ENCODE measurements at regions not wholly inside any gene's neighbourhood (a gene's known extent, or its start where the extent isn't known, plus 50 kb on each side); places are given as distances from the start of the nearest gene placed in this dataset.

- TF ChIP-seq CTCF (IDR thresholded peaks at IDR 0.05): no peak
Observed at GRCh38 chr14:27686137-27686536, 1080.5 kb upstream of the FOXG1 start.

- no peak for TF ChIP-seq CTCF (IDR thresholded peaks at IDR 0.05)
Observed at GRCh38 chr14:27688841-27689444, 1077.6 kb upstream of the FOXG1 start.

GRCh38 chr14:27712364-27712763 is 1054.2 kb upstream of the FOXG1 start:
- TF ChIP-seq CTCF (IDR thresholded peaks at IDR 0.05): no peak

GRCh38 chr14:27715561-27715960 is 1051.0 kb upstream of the FOXG1 start:
- no peak for TF ChIP-seq CTCF (IDR thresholded peaks at IDR 0.05)

- no peak for TF ChIP-seq CTCF (IDR thresholded peaks at IDR 0.05)
Observed at GRCh38 chr14:27721760-27722159, 1044.8 kb upstream of the FOXG1 start.

- no peak for TF ChIP-seq CTCF (IDR thresholded peaks at IDR 0.05)
Observed at GRCh38 chr14:27725482-27725881, 1041.1 kb upstream of the FOXG1 start.

- TF ChIP-seq CTCF (IDR thresholded peaks at IDR 0.05): no peak
Observed at GRCh38 chr14:27727251-27727770, 1039.3 kb upstream of the FOXG1 start.

GRCh38 chr14:27730204-27730603 is 1036.4 kb upstream of the FOXG1 start:
- no peak for TF ChIP-seq CTCF (IDR thresholded peaks at IDR 0.05)

Measured in LNCAP (cell line).